ENCODE measurements at regions not wholly inside any gene's neighbourhood (a gene's known extent, or its start where the extent isn't known, plus 50 kb on each side); places are given as distances from the start of the nearest gene placed in this dataset.
A peak's percentile ranks its signal among the peaks of the same experiment; 100 is the strongest.
"Not testable (repeated sequence)": the region's sequence is repeated elsewhere in the genome, so short reads cannot be mapped to it uniquely, and the experiment has no call there.

GRCh38 chr7:35975851-35976454 is 175.1 kb downstream of the SEPTIN7 start:
- peak; percentile 79 for DNase-seq (ENCODE audit: low read depth)

DNA sequence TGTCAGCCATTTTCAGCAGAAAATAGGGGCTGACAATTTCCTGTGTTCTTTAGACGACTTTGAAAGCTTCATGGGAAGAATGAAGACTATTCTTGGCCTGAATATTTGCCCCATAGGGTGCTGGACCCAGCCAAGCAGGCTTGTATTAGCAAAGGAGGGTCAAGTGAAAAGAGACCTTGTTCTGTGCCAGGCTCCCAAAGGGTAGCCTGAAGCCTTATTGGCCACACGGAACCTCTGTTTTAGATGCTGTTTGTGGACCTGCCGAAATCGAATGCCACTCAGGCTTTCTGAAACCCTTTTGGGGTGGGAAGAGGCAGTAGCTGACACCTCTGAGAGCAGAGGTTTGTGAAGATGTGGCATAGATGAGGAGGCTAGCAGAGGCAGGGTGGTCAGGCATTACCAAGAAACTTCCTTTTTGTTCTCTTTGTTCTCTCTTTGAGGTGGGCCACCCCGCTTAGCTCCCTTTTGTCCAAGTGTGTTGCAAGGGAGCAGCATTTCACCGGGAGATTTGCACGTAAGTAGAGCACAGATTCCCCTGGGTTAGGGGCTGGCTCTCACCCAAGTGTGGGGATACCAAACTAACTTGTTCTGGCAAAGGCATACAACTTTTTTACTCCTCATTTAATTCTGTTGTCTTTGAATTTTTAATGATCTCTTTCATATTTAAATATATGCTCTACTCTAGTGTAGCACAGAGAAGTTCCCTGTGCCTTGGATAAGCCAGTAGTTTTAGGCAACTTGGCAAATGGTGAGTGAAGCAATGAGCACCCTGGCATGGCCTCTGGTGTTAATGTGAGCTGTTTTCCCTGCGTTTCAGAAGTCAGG is 174.0 kb upstream of the EEPD1 start:
- not testable (repeated sequence) for DNase-seq (ENCODE audit: low read depth); H3K4me3 ChIP-seq (ENCODE audit: control insufficient read depth, low read depth, low read length)

More at GRCh38 chr7:35975851-35976454, 175.1 kb downstream of the SEPTIN7 start:
- TF ChIP-seq, protein P1, sequence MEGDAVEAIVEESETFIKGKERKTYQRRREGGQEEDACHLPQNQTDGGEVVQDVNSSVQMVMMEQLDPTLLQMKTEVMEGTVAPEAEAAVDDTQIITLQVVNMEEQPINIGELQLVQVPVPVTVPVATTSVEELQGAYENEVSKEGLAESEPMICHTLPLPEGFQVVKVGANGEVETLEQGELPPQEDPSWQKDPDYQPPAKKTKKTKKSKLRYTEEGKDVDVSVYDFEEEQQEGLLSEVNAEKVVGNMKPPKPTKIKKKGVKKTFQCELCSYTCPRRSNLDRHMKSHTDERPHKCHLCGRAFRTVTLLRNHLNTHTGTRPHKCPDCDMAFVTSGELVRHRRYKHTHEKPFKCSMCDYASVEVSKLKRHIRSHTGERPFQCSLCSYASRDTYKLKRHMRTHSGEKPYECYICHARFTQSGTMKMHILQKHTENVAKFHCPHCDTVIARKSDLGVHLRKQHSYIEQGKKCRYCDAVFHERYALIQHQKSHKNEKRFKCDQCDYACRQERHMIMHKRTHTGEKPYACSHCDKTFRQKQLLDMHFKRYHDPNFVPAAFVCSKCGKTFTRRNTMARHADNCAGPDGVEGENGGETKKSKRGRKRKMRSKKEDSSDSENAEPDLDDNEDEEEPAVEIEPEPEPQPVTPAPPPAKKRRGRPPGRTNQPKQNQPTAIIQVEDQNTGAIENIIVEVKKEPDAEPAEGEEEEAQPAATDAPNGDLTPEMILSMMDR (conservative IDR thresholded peaks at IDR 0.05; ENCODE audit: control insufficient read depth, insufficient read depth, low read depth, low read length), result peak; percentile 92
- H3K4me3 ChIP-seq (ENCODE audit: control insufficient read depth, low read depth, low read length), result no peak overlapping the region

GRCh38 chr7:35982600-35982999 is 170.5 kb upstream of the EEPD1 start:
- DNase-seq (ENCODE audit: low read depth), result no peak
- TF ChIP-seq, protein P1 (conservative IDR thresholded peaks at IDR 0.05; ENCODE audit: control insufficient read depth, insufficient read depth, low read depth, low read length), result no peak
- H3K4me3 ChIP-seq (ENCODE audit: control insufficient read depth, low read depth, low read length), result no peak overlapping the region

- TF ChIP-seq, protein P1 (conservative IDR thresholded peaks at IDR 0.05; ENCODE audit: control insufficient read depth, insufficient read depth, low read depth, low read length), result no peak
- no peak overlapping the region for H3K4me3 ChIP-seq (ENCODE audit: control insufficient read depth, low read depth, low read length)
- DNase-seq (ENCODE audit: low read depth), result no peak
These were observed 169.4 kb upstream of the EEPD1 start for GRCh38 chr7:35983626-35984025.

DNA sequence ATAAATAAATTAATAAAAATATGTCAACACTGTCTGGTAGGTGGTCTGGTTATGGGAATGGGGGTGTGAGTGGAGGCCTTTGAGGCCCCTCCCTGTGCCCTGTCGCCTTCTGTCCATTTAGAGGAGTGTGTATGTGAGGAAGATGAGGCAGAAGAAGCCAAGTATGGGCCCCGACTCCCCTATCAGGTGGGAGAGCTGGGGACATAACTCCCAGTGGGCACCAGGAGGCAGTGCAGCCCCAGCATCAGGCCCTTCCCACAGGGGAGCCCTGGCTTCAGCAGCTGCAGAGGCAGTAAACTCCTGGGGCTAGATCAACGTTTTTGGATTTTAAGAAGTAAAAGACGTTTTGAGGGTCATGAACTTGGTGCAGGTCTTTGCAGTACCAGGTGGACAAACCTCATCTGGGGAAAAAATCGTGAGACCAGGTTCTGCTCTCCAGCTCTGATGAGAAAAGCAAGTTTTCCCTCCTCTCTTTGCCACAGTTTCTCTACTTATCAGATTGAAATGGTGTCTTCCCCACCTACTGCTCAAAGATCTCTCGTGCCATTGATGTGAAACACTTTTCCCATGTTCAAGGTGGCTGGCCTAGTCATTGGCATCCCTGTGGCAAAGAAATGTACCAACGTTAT is 167.8 kb upstream of the EEPD1 start:
- peak; percentile 73 for DNase-seq (ENCODE audit: low read depth)
- TF ChIP-seq, protein P1 (conservative IDR thresholded peaks at IDR 0.05; ENCODE audit: control insufficient read depth, insufficient read depth, low read depth, low read length), result peak; percentile 92
- no peak overlapping the region for H3K4me3 ChIP-seq (ENCODE audit: control insufficient read depth, low read depth, low read length)

DNA sequence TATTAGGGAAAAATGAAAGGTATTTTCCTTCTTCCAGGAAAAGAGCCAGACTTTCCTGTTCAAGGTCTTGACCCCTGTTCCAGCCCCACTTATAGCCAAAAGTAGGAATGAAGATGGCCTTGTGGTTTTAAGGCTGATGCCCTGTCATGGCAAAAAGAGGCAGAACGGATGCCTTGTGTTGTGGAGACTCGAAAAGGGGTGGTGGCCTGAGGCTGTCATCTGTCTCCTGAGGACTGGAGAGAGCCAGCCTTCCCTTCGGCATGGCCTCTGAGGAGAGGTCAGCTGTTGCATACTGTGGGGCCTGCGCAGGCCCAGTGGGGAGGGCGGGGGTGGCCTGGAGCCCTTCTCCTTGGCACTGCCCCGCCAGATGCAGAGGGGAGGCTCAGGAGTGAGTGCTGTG is 166.0 kb upstream of the EEPD1 start:
- TF ChIP-seq, protein P1 (conservative IDR thresholded peaks at IDR 0.05; ENCODE audit: control insufficient read depth, insufficient read depth, low read depth, low read length), result no peak
- no peak for DNase-seq (ENCODE audit: low read depth)
- no peak overlapping the region for H3K4me3 ChIP-seq (ENCODE audit: control insufficient read depth, low read depth, low read length)

DNA sequence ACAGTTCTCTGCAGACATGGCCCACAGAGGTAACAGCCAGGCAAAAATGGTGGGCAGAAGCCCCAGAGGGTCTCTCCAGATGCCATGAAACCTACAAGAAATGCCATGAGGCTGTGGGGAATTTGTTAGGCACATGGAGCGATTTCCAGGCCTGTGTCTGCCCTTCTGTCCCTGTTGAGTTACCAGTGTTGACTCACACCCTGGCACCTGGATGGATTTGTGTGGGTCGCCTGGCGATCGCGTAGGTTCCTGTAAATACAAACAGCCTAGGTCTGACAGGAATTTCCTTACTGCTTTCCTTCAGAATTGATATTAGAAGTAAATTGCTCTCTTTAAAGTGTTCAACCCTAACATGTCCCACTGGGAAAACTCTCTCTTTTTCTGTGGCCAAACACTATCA is 164.9 kb upstream of the EEPD1 start:
- no peak for DNase-seq (ENCODE audit: low read depth)
- no peak overlapping the region for H3K4me3 ChIP-seq (ENCODE audit: control insufficient read depth, low read depth, low read length)
- TF ChIP-seq, protein P1 (conservative IDR thresholded peaks at IDR 0.05; ENCODE audit: control insufficient read depth, insufficient read depth, low read depth, low read length), result no peak
